ENCODE measurements at regions not wholly inside any gene's neighbourhood (a gene's known extent, or its start where the extent isn't known, plus 50 kb on each side); places are given as distances from the start of the nearest gene placed in this dataset.

DNA sequence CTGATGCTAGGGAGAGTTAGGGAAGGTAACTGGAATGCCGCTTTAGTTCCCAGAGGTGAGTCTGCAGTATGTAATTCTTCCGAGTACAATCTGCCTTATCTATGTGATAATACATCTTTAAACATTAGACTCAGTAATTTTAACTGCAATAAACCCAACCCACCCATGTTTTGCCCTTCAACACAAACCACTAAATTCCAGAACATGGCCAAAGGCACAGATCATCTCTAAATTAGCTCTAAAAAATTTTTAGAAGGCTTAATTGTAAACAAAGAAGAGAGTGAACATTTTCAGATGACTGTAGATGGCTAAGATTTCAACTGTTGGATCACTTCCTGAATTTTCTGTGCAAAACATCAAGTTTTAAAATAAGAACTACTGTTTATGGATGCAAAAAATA is 488.7 kb upstream of the ID2 start:
- Histone ChIP-seq H3K9ac (ENCODE audit: low read length in 2 of 2) (no peak overlapping the region), H3K4me1 (ENCODE audit: control insufficient read depth, insufficient read depth, low read length) (peaks cover 5% of the 10 kb centered on the region), H3K27me3 (ENCODE audit: control insufficient read depth in 1 of 2, insufficient read depth in 2 of 2, low read length in 2 of 2) (no peaks in the 10 kb centered on the region), H3K9me3 (ENCODE audit: control insufficient read depth in 2 of 2, low read length in 2 of 2) (no peaks in the 10 kb centered on the region), H3K4me3 (ENCODE audit: low read length in 2 of 2) (no peak overlapping the region), H3K27ac (ENCODE audit: low read length) (no peak overlapping the region), H3K36me3 (ENCODE audit: control insufficient read depth in 2 of 2, insufficient read depth in 2 of 2, low read length in 2 of 2) (no peaks in the 10 kb centered on the region)

DNA sequence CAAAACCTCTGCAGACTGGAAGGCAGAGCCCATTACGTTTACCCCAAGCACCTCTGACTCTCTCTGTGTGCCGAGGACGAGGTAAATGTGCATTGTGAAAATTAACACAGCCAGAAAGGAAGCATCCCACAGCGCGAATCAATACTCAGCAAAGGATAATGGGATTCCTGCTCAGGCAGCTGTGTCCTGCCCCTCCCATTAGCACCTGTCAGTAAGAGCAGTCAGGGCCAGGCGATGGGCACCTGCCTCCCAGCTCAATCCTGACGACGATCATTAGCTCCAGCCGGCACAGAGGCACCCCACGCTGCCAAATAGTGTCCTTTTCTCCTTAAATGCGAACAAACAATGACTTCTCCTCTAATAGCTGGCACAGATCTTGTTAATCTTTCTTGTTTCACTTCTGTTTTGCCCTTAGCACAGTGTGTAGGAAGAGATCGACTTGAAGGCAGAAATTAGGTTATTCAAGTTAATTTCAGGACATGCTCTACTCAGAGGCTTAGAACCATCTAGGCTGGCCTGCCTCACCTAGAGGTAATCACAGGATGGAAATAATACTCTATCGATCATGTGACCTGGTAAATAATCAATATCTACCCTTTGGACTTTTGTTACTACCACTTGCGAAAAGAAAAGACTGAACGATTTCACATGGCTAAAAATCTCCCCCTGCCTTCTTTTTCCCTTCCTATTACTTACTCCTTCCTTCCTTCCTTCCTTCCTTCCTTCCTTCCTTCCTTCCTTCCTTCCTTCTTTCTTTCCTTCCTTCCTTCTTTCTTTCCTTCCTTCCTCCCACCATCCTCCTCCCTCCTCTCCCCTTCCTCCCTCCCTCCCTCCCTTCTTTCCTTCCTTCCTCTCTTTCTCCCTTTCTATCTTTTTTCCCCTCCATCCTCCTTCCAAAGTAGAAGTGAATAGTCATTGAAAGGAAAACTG is 487.9 kb upstream of the ID2 start:
- no peaks in the 10 kb centered on the region for H3K9me3 ChIP-seq (ENCODE audit: control insufficient read depth in 2 of 2, low read length in 2 of 2)
- no peak overlapping the region for H3K9ac ChIP-seq (ENCODE audit: low read length in 2 of 2)
- no peak overlapping the region for H3K4me3 ChIP-seq (ENCODE audit: low read length in 2 of 2)
- H3K36me3 ChIP-seq (ENCODE audit: control insufficient read depth in 2 of 2, insufficient read depth in 2 of 2, low read length in 2 of 2): no peaks in the 10 kb centered on the region
- H3K27ac ChIP-seq (ENCODE audit: low read length): no peak overlapping the region
- no peaks in the 10 kb centered on the region for H3K27me3 ChIP-seq (ENCODE audit: control insufficient read depth in 1 of 2, insufficient read depth in 2 of 2, low read length in 2 of 2)
- peaks cover 5% of the 10 kb centered on the region for H3K4me1 ChIP-seq (ENCODE audit: control insufficient read depth, insufficient read depth, low read length)

DNA sequence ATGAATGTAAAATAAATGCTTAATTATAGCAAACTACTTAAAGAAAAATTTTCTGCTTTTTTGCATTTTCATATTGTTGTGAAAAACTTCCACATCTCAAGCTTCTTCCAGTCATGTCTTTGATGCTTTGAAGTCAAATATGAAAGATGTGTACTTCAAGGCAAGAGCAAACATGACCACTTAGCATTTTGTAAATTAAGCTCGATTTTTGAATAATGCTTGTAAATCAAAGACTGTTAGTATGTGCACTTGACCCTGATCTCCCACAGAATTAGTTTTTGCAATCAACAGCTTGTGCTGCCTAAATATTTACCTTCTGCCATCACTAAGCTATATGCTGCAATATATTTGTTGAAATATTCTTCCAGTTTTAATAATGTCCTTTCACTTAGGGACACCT is 486.1 kb upstream of the ID2 start:
- Histone ChIP-seq H3K9ac (ENCODE audit: low read length in 2 of 2) (no peak overlapping the region), H3K27ac (ENCODE audit: low read length) (no peak overlapping the region), H3K4me3 (ENCODE audit: low read length in 2 of 2) (no peak overlapping the region), H3K36me3 (ENCODE audit: control insufficient read depth in 2 of 2, insufficient read depth in 2 of 2, low read length in 2 of 2) (no peaks in the 10 kb centered on the region), H3K27me3 (ENCODE audit: control insufficient read depth in 1 of 2, insufficient read depth in 2 of 2, low read length in 2 of 2) (no peaks in the 10 kb centered on the region), H3K4me1 (ENCODE audit: control insufficient read depth, insufficient read depth, low read length) (peaks cover 5% of the 10 kb centered on the region), H3K9me3 (ENCODE audit: control insufficient read depth in 2 of 2, low read length in 2 of 2) (no peaks in the 10 kb centered on the region)

DNA sequence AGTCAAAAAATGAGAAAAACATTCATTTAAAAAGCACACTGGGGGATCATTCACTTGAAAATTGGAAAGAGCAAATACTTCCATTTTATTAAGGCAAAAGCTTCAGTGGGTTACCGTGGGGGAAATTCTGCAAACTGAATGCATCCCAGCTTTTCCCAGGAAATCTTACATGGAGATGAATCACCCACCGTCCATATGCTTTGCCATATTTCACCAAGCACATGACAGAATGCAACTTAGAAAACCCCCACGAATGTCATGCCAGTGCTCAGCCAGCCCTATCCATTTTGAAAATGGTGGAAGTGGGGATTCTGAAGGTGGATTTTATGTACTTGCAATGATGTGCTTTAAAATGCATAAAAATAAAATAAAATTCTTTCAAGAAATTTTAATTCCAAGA is 485.5 kb upstream of the ID2 start:
- no peak overlapping the region for H3K27ac ChIP-seq (ENCODE audit: low read length)
- H3K4me1 ChIP-seq (ENCODE audit: control insufficient read depth, insufficient read depth, low read length): peaks cover 5% of the 10 kb centered on the region
- H3K27me3 ChIP-seq (ENCODE audit: control insufficient read depth in 1 of 2, insufficient read depth in 2 of 2, low read length in 2 of 2): no peaks in the 10 kb centered on the region
- no peak overlapping the region for H3K9ac ChIP-seq (ENCODE audit: low read length in 2 of 2)
- no peak overlapping the region for H3K4me3 ChIP-seq (ENCODE audit: low read length in 2 of 2)
- no peaks in the 10 kb centered on the region for H3K9me3 ChIP-seq (ENCODE audit: control insufficient read depth in 2 of 2, low read length in 2 of 2)
- no peaks in the 10 kb centered on the region for H3K36me3 ChIP-seq (ENCODE audit: control insufficient read depth in 2 of 2, insufficient read depth in 2 of 2, low read length in 2 of 2)

DNA sequence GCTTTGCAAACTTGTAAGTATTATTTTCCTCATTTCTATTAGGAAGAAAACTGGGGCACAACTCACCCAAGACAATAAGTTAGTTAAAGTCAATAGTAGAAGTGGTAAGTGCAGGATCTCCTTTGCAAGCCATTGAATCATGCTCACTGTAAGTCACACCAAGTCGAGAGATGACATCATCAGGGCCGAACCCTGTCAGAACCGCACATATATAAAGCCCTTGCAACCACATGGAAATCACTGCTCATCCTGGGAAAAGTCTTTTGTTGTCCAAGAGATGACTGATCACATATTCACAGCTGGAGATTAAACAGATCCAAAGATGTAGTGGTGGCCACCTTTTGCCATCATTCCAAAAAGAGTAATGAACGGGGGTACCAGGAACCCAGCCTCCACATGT is 484.8 kb upstream of the ID2 start:
- no peak overlapping the region for H3K4me3 ChIP-seq (ENCODE audit: low read length in 2 of 2)
- no peak overlapping the region for H3K9ac ChIP-seq (ENCODE audit: low read length in 2 of 2)
- no peaks in the 10 kb centered on the region for H3K9me3 ChIP-seq (ENCODE audit: control insufficient read depth in 2 of 2, low read length in 2 of 2)
- no peaks in the 10 kb centered on the region for H3K27me3 ChIP-seq (ENCODE audit: control insufficient read depth in 1 of 2, insufficient read depth in 2 of 2, low read length in 2 of 2)
- H3K36me3 ChIP-seq (ENCODE audit: control insufficient read depth in 2 of 2, insufficient read depth in 2 of 2, low read length in 2 of 2): no peaks in the 10 kb centered on the region
- peaks cover 5% of the 10 kb centered on the region for H3K4me1 ChIP-seq (ENCODE audit: control insufficient read depth, insufficient read depth, low read length)
- no peak overlapping the region for H3K27ac ChIP-seq (ENCODE audit: low read length)

DNA sequence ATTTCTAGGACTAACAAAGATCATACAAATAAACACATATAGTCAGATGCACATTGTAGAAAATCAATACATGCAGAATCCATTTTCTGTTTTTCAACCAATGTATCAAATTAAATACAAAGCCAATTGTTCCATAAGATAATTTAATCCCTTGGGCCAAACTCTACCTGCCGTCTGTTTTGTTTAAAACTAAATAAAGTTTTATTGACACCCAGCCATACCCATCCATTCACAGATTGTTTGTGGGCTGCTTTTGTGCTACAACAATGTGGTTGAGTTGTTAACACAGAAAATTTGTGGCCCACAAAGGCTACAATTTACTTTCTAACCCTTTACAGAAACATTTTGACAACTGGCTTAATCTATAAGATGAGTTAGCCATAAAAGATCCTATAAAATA is 484.0 kb upstream of the ID2 start:
- Histone ChIP-seq H3K36me3 (ENCODE audit: control insufficient read depth in 2 of 2, insufficient read depth in 2 of 2, low read length in 2 of 2) (no peaks in the 10 kb centered on the region), H3K27ac (ENCODE audit: low read length) (no peak overlapping the region), H3K27me3 (ENCODE audit: control insufficient read depth in 1 of 2, insufficient read depth in 2 of 2, low read length in 2 of 2) (no peaks in the 10 kb centered on the region), H3K4me1 (ENCODE audit: control insufficient read depth, insufficient read depth, low read length) (peaks cover 5% of the 10 kb centered on the region), H3K4me3 (ENCODE audit: low read length in 2 of 2) (no peak overlapping the region), H3K9ac (ENCODE audit: low read length in 2 of 2) (no peak overlapping the region), H3K9me3 (ENCODE audit: control insufficient read depth in 2 of 2, low read length in 2 of 2) (no peaks in the 10 kb centered on the region)

DNA sequence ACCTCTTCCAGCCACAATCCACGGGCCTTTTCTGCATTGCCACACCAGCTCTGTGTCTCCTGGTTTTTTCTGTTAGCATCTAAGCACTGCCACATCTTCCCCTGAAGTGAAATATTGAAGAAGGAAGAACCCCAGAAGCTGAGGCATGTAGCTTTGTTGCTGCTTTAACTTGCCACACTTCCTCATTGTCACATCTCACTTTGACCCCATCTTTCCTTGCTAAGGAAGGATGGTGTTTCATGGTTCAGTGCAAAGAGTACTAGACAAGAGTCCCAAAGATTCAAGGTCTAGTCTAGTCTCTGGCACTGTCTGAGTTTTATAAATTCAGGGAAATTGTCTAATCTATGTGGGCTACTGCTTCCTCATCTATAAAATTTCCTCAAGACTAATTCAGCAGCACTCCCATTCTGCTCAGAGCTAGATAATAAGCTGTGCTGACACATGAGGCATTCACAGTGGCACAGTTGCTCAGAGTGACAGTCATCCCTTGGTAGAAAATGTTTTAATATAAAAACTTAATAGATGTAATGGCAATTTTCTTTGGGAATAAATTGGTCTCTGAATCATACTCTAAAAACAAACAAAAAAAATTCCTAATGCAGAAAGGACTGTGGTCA is 483.0 kb upstream of the ID2 start:
- Histone ChIP-seq H3K9ac (ENCODE audit: low read length in 2 of 2) (no peak overlapping the region), H3K27me3 (ENCODE audit: control insufficient read depth in 1 of 2, insufficient read depth in 2 of 2, low read length in 2 of 2) (no peaks in the 10 kb centered on the region), H3K9me3 (ENCODE audit: control insufficient read depth in 2 of 2, low read length in 2 of 2) (no peaks in the 10 kb centered on the region), H3K27ac (ENCODE audit: low read length) (no peak overlapping the region), H3K4me1 (ENCODE audit: control insufficient read depth, insufficient read depth, low read length) (peaks cover under 1% of the 10 kb centered on the region), H3K36me3 (ENCODE audit: control insufficient read depth in 2 of 2, insufficient read depth in 2 of 2, low read length in 2 of 2) (no peaks in the 10 kb centered on the region), H3K4me3 (ENCODE audit: low read length in 2 of 2) (no peak overlapping the region)

DNA sequence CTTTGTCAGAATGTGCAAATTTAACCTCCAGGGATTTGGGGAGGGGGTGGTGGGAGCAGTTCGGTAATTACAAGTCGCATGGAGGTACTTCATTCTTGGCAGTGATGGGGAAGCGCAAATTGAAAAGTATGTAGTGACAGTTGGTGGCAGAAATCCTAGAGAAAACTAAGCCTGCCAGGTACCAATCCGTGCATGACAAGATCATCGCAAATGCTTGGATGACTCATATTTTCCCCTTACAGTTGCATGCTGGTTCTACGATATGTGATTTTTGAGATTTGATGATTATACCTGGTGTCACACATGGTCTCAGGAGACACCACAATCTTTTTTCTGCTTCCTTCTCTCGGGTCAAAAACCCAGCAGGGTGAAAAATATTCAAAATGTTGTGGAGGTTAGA is 479.7 kb upstream of the ID2 start:
- no peak overlapping the region for H3K27ac ChIP-seq (ENCODE audit: low read length)
- H3K36me3 ChIP-seq (ENCODE audit: control insufficient read depth in 2 of 2, insufficient read depth in 2 of 2, low read length in 2 of 2): no peaks in the 10 kb centered on the region
- H3K4me1 ChIP-seq (ENCODE audit: control insufficient read depth, insufficient read depth, low read length): no peaks in the 10 kb centered on the region
- H3K27me3 ChIP-seq (ENCODE audit: control insufficient read depth in 1 of 2, insufficient read depth in 2 of 2, low read length in 2 of 2): no peaks in the 10 kb centered on the region
- no peak overlapping the region for H3K4me3 ChIP-seq (ENCODE audit: low read length in 2 of 2)
- H3K9ac ChIP-seq (ENCODE audit: low read length in 2 of 2): no peak overlapping the region
- no peaks in the 10 kb centered on the region for H3K9me3 ChIP-seq (ENCODE audit: control insufficient read depth in 2 of 2, low read length in 2 of 2)

DNA sequence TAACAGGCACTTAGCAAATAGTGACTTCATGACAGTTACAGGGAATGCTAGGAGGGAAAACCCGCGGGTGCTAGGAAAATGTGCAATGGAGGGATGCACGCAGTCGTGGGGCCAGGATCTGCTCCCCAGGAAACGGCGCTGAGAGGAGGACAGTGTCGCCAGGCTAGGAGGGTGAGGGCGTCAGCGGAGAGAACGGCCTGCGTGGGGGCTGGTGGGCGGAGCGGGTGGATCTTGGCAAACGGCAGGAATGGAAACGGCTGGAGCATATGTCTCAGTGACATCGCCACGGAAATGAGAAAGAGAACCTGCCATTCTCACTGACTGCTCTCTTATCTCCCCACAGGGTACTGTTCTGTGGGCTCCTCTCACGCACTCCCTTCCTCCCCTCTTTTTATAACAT is 478.5 kb upstream of the ID2 start:
- Histone ChIP-seq H3K9me3 (ENCODE audit: control insufficient read depth in 2 of 2, low read length in 2 of 2) (peaks cover 0 to 2% of the 10 kb centered on the region in 2 donors), H3K4me3 (ENCODE audit: low read length in 2 of 2) (no peak overlapping the region), H3K9ac (ENCODE audit: low read length in 2 of 2) (no peak overlapping the region), H3K36me3 (ENCODE audit: control insufficient read depth in 2 of 2, insufficient read depth in 2 of 2, low read length in 2 of 2) (no peaks in the 10 kb centered on the region), H3K4me1 (ENCODE audit: control insufficient read depth, insufficient read depth, low read length) (no peaks in the 10 kb centered on the region), H3K27me3 (ENCODE audit: control insufficient read depth in 1 of 2, insufficient read depth in 2 of 2, low read length in 2 of 2) (no peaks in the 10 kb centered on the region), H3K27ac (ENCODE audit: low read length) (no peak overlapping the region)

DNA sequence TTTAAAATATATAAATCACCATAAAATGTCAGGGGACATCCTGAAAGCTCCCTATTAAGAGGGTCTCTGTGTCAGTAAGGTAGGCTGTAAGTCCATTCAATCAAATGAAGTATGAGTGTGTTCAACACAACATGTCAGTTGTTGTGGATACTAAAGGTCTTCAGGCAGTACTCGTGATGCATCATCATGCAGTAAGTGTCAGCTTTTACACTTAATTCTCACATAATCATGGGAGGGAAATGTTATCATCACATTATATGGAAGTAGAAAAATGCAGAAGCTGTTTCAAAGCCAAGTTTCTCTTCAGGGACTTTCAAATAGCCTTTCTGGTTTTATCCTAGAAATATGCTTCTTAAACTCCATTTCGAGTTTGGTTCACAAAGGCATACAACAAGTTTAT is 477.1 kb upstream of the ID2 start:
- H3K9ac ChIP-seq (ENCODE audit: low read length in 2 of 2): no peak overlapping the region
- H3K36me3 ChIP-seq (ENCODE audit: control insufficient read depth in 2 of 2, insufficient read depth in 2 of 2, low read length in 2 of 2): no peaks in the 10 kb centered on the region
- H3K27ac ChIP-seq (ENCODE audit: low read length): no peak overlapping the region
- no peaks in the 10 kb centered on the region for H3K4me1 ChIP-seq (ENCODE audit: control insufficient read depth, insufficient read depth, low read length)
- H3K27me3 ChIP-seq (ENCODE audit: control insufficient read depth in 1 of 2, insufficient read depth in 2 of 2, low read length in 2 of 2): no peaks in the 10 kb centered on the region
- H3K4me3 ChIP-seq (ENCODE audit: low read length in 2 of 2): no peak overlapping the region
- peaks cover 0 to 2% of the 10 kb centered on the region in 2 donors for H3K9me3 ChIP-seq (ENCODE audit: control insufficient read depth in 2 of 2, low read length in 2 of 2)

DNA sequence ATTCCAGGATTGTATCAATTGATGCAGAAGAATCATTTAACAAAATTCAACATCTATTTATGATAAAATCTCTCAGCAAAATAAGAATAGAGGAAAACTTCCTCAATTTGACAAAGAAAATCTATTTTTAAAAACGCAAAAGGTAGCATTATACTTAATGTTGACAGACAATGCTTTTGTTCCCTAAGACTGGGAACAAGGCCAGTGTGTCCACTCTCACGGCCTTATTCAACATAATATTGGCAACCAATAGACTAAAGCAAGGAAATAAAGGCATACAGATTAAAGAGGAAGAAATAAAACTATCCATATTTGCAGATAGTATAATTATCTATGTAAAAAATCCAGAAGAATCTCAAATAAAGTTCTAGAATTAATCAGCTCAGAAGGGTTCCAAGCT is 472.4 kb upstream of the ID2 start:
- Histone ChIP-seq H3K4me3 (ENCODE audit: low read length in 2 of 2) (no peak overlapping the region), H3K9me3 (ENCODE audit: control insufficient read depth in 2 of 2, low read length in 2 of 2) (peaks cover 0 to 2% of the 10 kb centered on the region in 2 donors), H3K27ac (ENCODE audit: low read length) (no peak overlapping the region), H3K9ac (ENCODE audit: low read length in 2 of 2) (no peak overlapping the region), H3K36me3 (ENCODE audit: control insufficient read depth in 2 of 2, insufficient read depth in 2 of 2, low read length in 2 of 2) (no peaks in the 10 kb centered on the region), H3K4me1 (ENCODE audit: control insufficient read depth, insufficient read depth, low read length) (no peaks in the 10 kb centered on the region), H3K27me3 (ENCODE audit: control insufficient read depth in 1 of 2, insufficient read depth in 2 of 2, low read length in 2 of 2) (no peaks in the 10 kb centered on the region)

Data from stomach smooth muscle (tissue), 2 donors.